Femur (tissue), 1 donor: ENCODE measurements at regions not wholly inside any gene's neighbourhood (a gene's known extent, or its start where the extent isn't known, plus 50 kb on each side); places are given as distances from the start of the nearest gene placed in this dataset.

Source experiments
- DNase-seq: peaks from one replicate; pipeline ENCODE4 v3.0.0-alpha.2; 2017

- no peak for DNase-seq
Measured at GRCh38 chr5:10875201-10875768, 114.3 kb upstream of the DAP start.

GRCh38 chr5:10874541-10874940, 113.5 kb upstream of the DAP start:
- no peak for DNase-seq

- DNase-seq: no peak
Measured at GRCh38 chr5:10870791-10871190, 109.8 kb upstream of the DAP start.

GRCh38 chr5:10868956-10869355, 107.9 kb upstream of the DAP start:
- DNase-seq: no peak

- no peak for DNase-seq
Measured at GRCh38 chr5:10867389-10868303, 106.6 kb upstream of the DAP start.

- DNase-seq: no peak
Measured at GRCh38 chr5:10866913-10867312, 105.9 kb upstream of the DAP start.

- DNase-seq: no peak
Measured at GRCh38 chr5:10863763-10864383, 102.8 kb upstream of the DAP start.

GRCh38 chr5:10862085-10862484, 101.1 kb upstream of the DAP start:
- no peak for DNase-seq

GRCh38 chr5:10861423-10861790, 100.4 kb upstream of the DAP start:
- DNase-seq: no peak

GRCh38 chr5:10860645-10861422, 99.8 kb upstream of the DAP start:
- no peak for DNase-seq

GRCh38 chr5:10860196-10860543, 99.1 kb upstream of the DAP start:
- no peak for DNase-seq

GRCh38 chr5:10859393-10860195, 98.6 kb upstream of the DAP start:
- no peak for DNase-seq

- no peak for DNase-seq
Measured at GRCh38 chr5:10858945-10859344, 97.9 kb upstream of the DAP start.

GRCh38 chr5:10858307-10858706, 97.3 kb upstream of the DAP start:
- no peak for DNase-seq

- DNase-seq: no peak
Measured at GRCh38 chr5:10857338-10857733, 96.3 kb upstream of the DAP start.

GRCh38 chr5:10856683-10857337, 95.8 kb upstream of the DAP start:
- DNase-seq: peak; percentile 80

GRCh38 chr5:10856071-10856470, 95.0 kb upstream of the DAP start:
- DNase-seq: no peak

- DNase-seq: no peak
Measured at GRCh38 chr5:10854506-10855277, 93.7 kb upstream of the DAP start.

- no peak for DNase-seq
Measured at GRCh38 chr5:10853154-10853553, 92.1 kb upstream of the DAP start.

- DNase-seq: no peak
Measured at GRCh38 chr5:10849278-10849677, 88.2 kb upstream of the DAP start.

- no peak for DNase-seq
Measured at GRCh38 chr5:10844016-10844415, 83.0 kb upstream of the DAP start.
